Stimulated activated CD8-positive, alpha-beta memory T cell treated with anti-CD3 and anti-CD28 coated beads, Interleukin-15, amount 100 ng/mL, for 4 hours (primary cell): ENCODE measurements at regions not wholly inside any gene's neighbourhood (a gene's known extent, or its start where the extent isn't known, plus 50 kb on each side); places are given as distances from the start of the nearest gene placed in this dataset.
"Not testable (repeated sequence)": the region's sequence is repeated elsewhere in the genome, so short reads cannot be mapped to it uniquely, and the experiment has no call there.

Source experiments
- DNase-seq, 2 donors: peaks; one replicate each; pipeline ENCODE4 v3.0.0-alpha.2; 2020; ENCODE audit warnings: low read depth in 2 of 2

GRCh38 chr14:34098045-34098984 is 147.4 kb upstream of the EGLN3 start:
- DNase-seq = no peak

- no peak for DNase-seq
Measured at GRCh38 chr14:34097644-34098043, 146.8 kb upstream of the EGLN3 start.

- no peak for DNase-seq
Measured at GRCh38 chr14:34094384-34094783, 143.5 kb upstream of the EGLN3 start.

GRCh38 chr14:34093883-34094282 is 143.0 kb upstream of the EGLN3 start:
- no peak for DNase-seq

- no peak for DNase-seq
Measured at GRCh38 chr14:34090451-34090850, 139.6 kb upstream of the EGLN3 start.

- DNase-seq = no peak
Measured at GRCh38 chr14:34088914-34089313, 138.0 kb upstream of the EGLN3 start.

- DNase-seq = no peak
Measured at GRCh38 chr14:34087571-34087970, 136.7 kb upstream of the EGLN3 start.

GRCh38 chr14:34086223-34086757 is 135.4 kb upstream of the EGLN3 start:
- no peak for DNase-seq

GRCh38 chr14:34085695-34086094 is 134.8 kb upstream of the EGLN3 start:
- no peak for DNase-seq

GRCh38 chr14:34081576-34082136 is 130.8 kb upstream of the EGLN3 start:
- no peak for DNase-seq

GRCh38 chr14:34081101-34081575 is 130.3 kb upstream of the EGLN3 start:
- no peak for DNase-seq

- DNase-seq = not testable (repeated sequence)
Measured at GRCh38 chr14:34079643-34080042, 128.8 kb upstream of the EGLN3 start.

GRCh38 chr14:34078117-34078743 is 127.4 kb upstream of the EGLN3 start:
- DNase-seq = no peak

- DNase-seq = no peak
Measured at GRCh38 chr14:34075826-34076225, 125.0 kb upstream of the EGLN3 start.

GRCh38 chr14:34075042-34075744 is 124.3 kb upstream of the EGLN3 start:
- no peak for DNase-seq

- no peak for DNase-seq
Measured at GRCh38 chr14:34072921-34073320, 122.0 kb upstream of the EGLN3 start.

- DNase-seq = no peak
Measured at GRCh38 chr14:34072401-34072800, 121.5 kb upstream of the EGLN3 start.

GRCh38 chr14:34070917-34071407 is 120.1 kb upstream of the EGLN3 start:
- no peak for DNase-seq

GRCh38 chr14:34069854-34070582 is 119.1 kb upstream of the EGLN3 start:
- DNase-seq = no peak

- DNase-seq = no peak
Measured at GRCh38 chr14:34067587-34067986, 116.7 kb upstream of the EGLN3 start.
